ENCODE measurements at regions not wholly inside any gene's neighbourhood (a gene's known extent, or its start where the extent isn't known, plus 50 kb on each side); places are given as distances from the start of the nearest gene placed in this dataset.

DNA sequence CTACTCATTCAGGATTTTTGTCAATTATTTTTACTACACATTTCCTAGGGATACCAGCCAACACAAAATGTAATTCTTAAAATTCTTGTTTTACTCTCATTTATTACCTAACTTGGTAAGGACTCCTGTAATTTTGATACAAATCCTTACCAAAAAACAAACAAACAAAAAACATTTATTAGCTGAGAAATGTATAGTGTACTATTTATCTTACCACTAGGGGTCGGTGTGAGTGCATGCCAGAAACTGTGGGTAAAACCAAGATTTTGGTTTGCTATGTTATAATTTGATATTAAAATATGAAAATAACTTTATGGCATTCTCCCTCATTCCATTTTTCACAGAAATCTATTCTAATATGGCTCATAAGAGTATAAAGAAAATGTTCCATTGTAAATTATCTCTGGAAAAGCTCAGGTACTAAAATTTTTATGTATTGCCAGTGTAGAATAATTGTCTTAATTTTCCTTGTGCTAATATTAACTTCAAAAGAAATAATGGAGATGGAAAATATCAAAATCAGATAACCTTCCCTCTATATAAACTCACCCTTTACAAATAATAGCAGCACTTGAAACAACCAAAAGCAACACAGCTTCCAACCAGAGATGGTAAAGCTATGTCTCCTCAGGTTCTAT, 290.8 kb upstream of the PCDH15 start:
- intact Hi-C loops (cut with DNase I): no loop called here
- no peak overlapping the region for H3K4me3 ChIP-seq
- no peak for DNase-seq
- no peaks in the 10 kb centered on the region for H3K4me1 ChIP-seq
- no peaks in the 10 kb centered on the region for H3K36me3 ChIP-seq
- no peaks in the 10 kb centered on the region for H3K27me3 ChIP-seq (ENCODE audit: low read depth)
- ATAC-seq: no peak
- TF ChIP-seq, protein P1, sequence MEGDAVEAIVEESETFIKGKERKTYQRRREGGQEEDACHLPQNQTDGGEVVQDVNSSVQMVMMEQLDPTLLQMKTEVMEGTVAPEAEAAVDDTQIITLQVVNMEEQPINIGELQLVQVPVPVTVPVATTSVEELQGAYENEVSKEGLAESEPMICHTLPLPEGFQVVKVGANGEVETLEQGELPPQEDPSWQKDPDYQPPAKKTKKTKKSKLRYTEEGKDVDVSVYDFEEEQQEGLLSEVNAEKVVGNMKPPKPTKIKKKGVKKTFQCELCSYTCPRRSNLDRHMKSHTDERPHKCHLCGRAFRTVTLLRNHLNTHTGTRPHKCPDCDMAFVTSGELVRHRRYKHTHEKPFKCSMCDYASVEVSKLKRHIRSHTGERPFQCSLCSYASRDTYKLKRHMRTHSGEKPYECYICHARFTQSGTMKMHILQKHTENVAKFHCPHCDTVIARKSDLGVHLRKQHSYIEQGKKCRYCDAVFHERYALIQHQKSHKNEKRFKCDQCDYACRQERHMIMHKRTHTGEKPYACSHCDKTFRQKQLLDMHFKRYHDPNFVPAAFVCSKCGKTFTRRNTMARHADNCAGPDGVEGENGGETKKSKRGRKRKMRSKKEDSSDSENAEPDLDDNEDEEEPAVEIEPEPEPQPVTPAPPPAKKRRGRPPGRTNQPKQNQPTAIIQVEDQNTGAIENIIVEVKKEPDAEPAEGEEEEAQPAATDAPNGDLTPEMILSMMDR (IDR thresholded peaks at IDR 0.05): peak; percentile 65
- no peak overlapping the region for H3K27ac ChIP-seq
- H3K9me3 ChIP-seq: no peaks in the 10 kb centered on the region

- intact Hi-C loops (cut with DNase I): no loop called here
- H3K9me3 ChIP-seq: no peaks in the 10 kb centered on the region
- no peak for ATAC-seq
- H3K36me3 ChIP-seq: no peaks in the 10 kb centered on the region
- H3K27ac ChIP-seq: no peak overlapping the region
- H3K4me1 ChIP-seq: no peaks in the 10 kb centered on the region
- H3K4me3 ChIP-seq: no peak overlapping the region
- DNase-seq: no peak
- TF ChIP-seq, protein P1 (IDR thresholded peaks at IDR 0.05): no peak
- no peaks in the 10 kb centered on the region for H3K27me3 ChIP-seq (ENCODE audit: low read depth)
Measured at GRCh38 chr10:55078121-55078520, 277.1 kb upstream of the PCDH15 start.

DNA sequence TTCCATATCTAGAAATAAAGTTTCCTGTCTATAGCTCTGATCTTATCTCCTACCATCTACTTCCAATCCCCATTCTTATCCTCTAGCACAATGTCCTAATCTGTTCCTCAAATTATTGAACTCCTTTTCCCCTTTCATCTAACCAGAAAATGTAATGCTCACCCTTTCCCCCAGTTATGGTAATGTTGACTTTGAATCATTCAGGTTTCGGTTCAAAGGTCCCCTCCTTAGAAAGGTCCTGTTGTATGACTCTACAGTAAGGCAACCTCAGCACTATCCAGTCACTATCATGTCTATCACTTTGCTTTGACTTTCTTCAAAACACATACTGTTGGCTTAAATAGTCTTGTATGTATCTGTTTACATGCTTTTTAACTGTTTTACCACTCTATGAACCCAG, 264.2 kb upstream of the PCDH15 start:
- Histone ChIP-seq H3K4me1 (no peaks in the 10 kb centered on the region), H3K36me3 (no peaks in the 10 kb centered on the region), H3K27me3 (ENCODE audit: low read depth) (no peaks in the 10 kb centered on the region), H3K9me3 (no peaks in the 10 kb centered on the region), H3K27ac (no peak overlapping the region), H3K4me3 (no peak overlapping the region)
- ATAC-seq: no peak
- intact Hi-C loops (cut with DNase I): no loop called here
- TF ChIP-seq, protein P1 (IDR thresholded peaks at IDR 0.05): no peak
- DNase-seq: no peak

- Histone ChIP-seq H3K9me3 (no peaks in the 10 kb centered on the region), H3K36me3 (no peaks in the 10 kb centered on the region), H3K4me1 (no peaks in the 10 kb centered on the region), H3K27me3 (ENCODE audit: low read depth) (no peaks in the 10 kb centered on the region), H3K4me3 (no peak overlapping the region), H3K27ac (no peak overlapping the region)
- ATAC-seq (no peak), DNase-seq (no peak)
- intact Hi-C loops (cut with DNase I): no loop called here
- TF ChIP-seq, protein P1 (IDR thresholded peaks at IDR 0.05): no peak
Measured at GRCh38 chr10:55063811-55064210, 262.8 kb upstream of the PCDH15 start.

DNA sequence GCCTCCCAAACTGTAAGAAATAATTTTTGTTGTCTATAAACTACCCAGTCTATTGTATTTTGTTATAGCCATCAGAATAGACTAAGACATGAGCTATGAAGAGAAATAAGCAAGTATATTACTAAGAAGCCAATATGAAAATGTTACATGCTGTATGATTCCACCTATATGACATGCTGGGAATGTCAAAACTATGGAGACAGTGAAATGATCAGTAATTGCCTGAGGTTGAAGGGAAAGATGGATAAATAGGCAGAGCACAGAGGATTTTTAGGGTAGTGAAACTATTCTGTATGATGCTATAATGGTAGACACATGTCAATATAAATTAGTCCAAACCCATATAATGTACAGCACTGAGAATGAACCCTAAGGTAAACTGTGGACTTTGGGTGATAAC, 261.3 kb upstream of the PCDH15 start:
- no peak overlapping the region for H3K4me3 ChIP-seq
- H3K36me3 ChIP-seq: no peaks in the 10 kb centered on the region
- no peaks in the 10 kb centered on the region for H3K9me3 ChIP-seq
- no peak for DNase-seq
- no peaks in the 10 kb centered on the region for H3K4me1 ChIP-seq
- no peaks in the 10 kb centered on the region for H3K27me3 ChIP-seq (ENCODE audit: low read depth)
- ATAC-seq: no peak
- intact Hi-C loops (cut with DNase I): no loop called here
- H3K27ac ChIP-seq: no peak overlapping the region
- TF ChIP-seq, protein P1 (IDR thresholded peaks at IDR 0.05): no peak

All from lower lobe of right lung (tissue), 2 donors.